Stomach smooth muscle (tissue), 2 donors: ENCODE measurements at regions not wholly inside any gene's neighbourhood (a gene's known extent, or its start where the extent isn't known, plus 50 kb on each side); places are given as distances from the start of the nearest gene placed in this dataset.
A peak's percentile ranks its signal among the peaks of the same experiment; 100 is the strongest.

Experiments
- H3K27ac ChIP-seq: one replicate; pipeline ENCODE4 v1.7.0; 2013; ENCODE audit warnings: mild to moderate bottlenecking, low read length, inconsistent platforms
- H3K27me3 ChIP-seq, 2 donors: one replicate each; pipeline ENCODE4 v1.7.0; 2013; ENCODE audit warnings: low read length in 2 of 2; ENCODE audit not compliant: insufficient read depth in 2 of 2, control insufficient read depth in 1 of 2
- H3K36me3 ChIP-seq, 2 donors: one replicate each; pipeline ENCODE4 v1.7.0; 2013; ENCODE audit warnings: low read length in 2 of 2; ENCODE audit not compliant: control insufficient read depth in 2 of 2, insufficient read depth in 2 of 2
- H3K4me1 ChIP-seq: one replicate; pipeline ENCODE4 v1.7.0; 2013; ENCODE audit warnings: low read length; ENCODE audit not compliant: control insufficient read depth, insufficient read depth
- H3K4me3 ChIP-seq, 2 donors: one replicate each; pipeline ENCODE4 v1.7.0; 2013; ENCODE audit warnings: low read length in 2 of 2
- H3K9ac ChIP-seq, 2 donors: one replicate each; pipeline ENCODE4 v1.7.0; 2013; ENCODE audit warnings: low read length in 2 of 2, mild to moderate bottlenecking in 1 of 2
- H3K9me3 ChIP-seq, 2 donors: one replicate each; pipeline ENCODE4 v1.7.0; 2013; ENCODE audit warnings: low read length in 2 of 2; ENCODE audit not compliant: control insufficient read depth in 2 of 2
- donor health status: healthy.
- donor health status: Pancreatic carcinoma.

GRCh38 chr10:44205067-44205466 lies 179.8 kb downstream of the CXCL12 start:
- no peaks in the 10 kb centered on the region for H3K27me3 ChIP-seq
- H3K9me3 ChIP-seq = no peaks in the 10 kb centered on the region
- no peak overlapping the region for H3K4me3 ChIP-seq
- H3K9ac ChIP-seq = no peak overlapping the region
- H3K36me3 ChIP-seq = no peaks in the 10 kb centered on the region
- no peaks in the 10 kb centered on the region for H3K4me1 ChIP-seq
- H3K27ac ChIP-seq = no peak overlapping the region

DNA sequence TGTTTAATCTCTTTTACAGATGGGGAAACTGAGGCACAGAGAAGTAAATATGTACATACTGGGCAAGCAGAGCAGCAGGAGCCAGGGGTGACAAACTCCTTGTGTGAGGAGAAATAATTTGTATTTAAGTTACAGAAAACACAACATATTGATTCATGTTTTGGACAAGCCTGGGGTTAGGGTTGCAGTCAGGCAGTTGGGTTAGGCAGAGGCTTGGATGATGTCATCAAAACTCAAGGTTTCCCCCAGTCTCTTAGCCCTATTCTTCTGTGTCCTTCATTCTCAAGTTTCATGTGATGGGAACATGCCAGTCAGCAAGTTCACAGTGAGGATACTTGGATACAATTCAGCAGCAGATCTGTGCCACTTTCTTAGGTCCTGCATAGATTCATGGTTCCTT lies 181.4 kb downstream of the CXCL12 start:
- no peak overlapping the region for H3K9ac ChIP-seq
- no peaks in the 10 kb centered on the region for H3K9me3 ChIP-seq
- H3K4me3 ChIP-seq = no peak overlapping the region
- peaks cover 4% of the 10 kb centered on the region for H3K4me1 ChIP-seq
- H3K36me3 ChIP-seq = no peaks in the 10 kb centered on the region
- H3K27ac ChIP-seq = no peak overlapping the region
- H3K27me3 ChIP-seq = no peaks in the 10 kb centered on the region

- no peak overlapping the region for H3K9ac ChIP-seq
- H3K27me3 ChIP-seq = no peaks in the 10 kb centered on the region
- H3K4me3 ChIP-seq = no peak overlapping the region
- H3K27ac ChIP-seq = no peak overlapping the region
- H3K4me1 ChIP-seq = peaks cover 4% of the 10 kb centered on the region
- no peaks in the 10 kb centered on the region for H3K36me3 ChIP-seq
- no peaks in the 10 kb centered on the region for H3K9me3 ChIP-seq
These were observed 181.9 kb downstream of the CXCL12 start for GRCh38 chr10:44202952-44203351.

GRCh38 chr10:44201656-44202055 lies 183.2 kb downstream of the CXCL12 start:
- peaks cover 7% of the 10 kb centered on the region for H3K4me1 ChIP-seq

GRCh38 chr10:44201011-44201410 lies 183.9 kb downstream of the CXCL12 start:
- Histone ChIP-seq H3K4me1 (peaks cover 9% of the 10 kb centered on the region), H3K36me3 (no peaks in the 10 kb centered on the region), H3K4me3 (no peak overlapping the region), H3K27me3 (no peaks in the 10 kb centered on the region), H3K27ac (no peak overlapping the region), H3K9ac (no peak overlapping the region), H3K9me3 (no peaks in the 10 kb centered on the region)

More at GRCh38 chr10:44201656-44202055, 183.2 kb downstream of the CXCL12 start:
- Histone ChIP-seq H3K9me3 (no peaks in the 10 kb centered on the region), H3K27ac (no peak overlapping the region), H3K4me3 (no peak overlapping the region), H3K36me3 (no peaks in the 10 kb centered on the region), H3K9ac (no peak overlapping the region), H3K27me3 (no peaks in the 10 kb centered on the region)

GRCh38 chr10:44199991-44200655 lies 184.8 kb downstream of the CXCL12 start:
- peaks cover 17% of the 10 kb centered on the region for H3K4me1 ChIP-seq
- no peaks in the 10 kb centered on the region for H3K36me3 ChIP-seq
- H3K9ac ChIP-seq = no peak overlapping the region
- no peaks in the 10 kb centered on the region for H3K27me3 ChIP-seq
- no peak overlapping the region for H3K4me3 ChIP-seq
- H3K9me3 ChIP-seq = no peaks in the 10 kb centered on the region
- H3K27ac ChIP-seq = no peak overlapping the region

GRCh38 chr10:44199267-44199666 lies 185.6 kb downstream of the CXCL12 start:
- Histone ChIP-seq H3K4me3 (no peak overlapping the region), H3K4me1 (peaks cover 19% of the 10 kb centered on the region), H3K9me3 (no peaks in the 10 kb centered on the region), H3K27ac (peak overlapping the region; percentile 46), H3K27me3 (no peaks in the 10 kb centered on the region), H3K36me3 (no peaks in the 10 kb centered on the region), H3K9ac (no peak overlapping the region)

DNA sequence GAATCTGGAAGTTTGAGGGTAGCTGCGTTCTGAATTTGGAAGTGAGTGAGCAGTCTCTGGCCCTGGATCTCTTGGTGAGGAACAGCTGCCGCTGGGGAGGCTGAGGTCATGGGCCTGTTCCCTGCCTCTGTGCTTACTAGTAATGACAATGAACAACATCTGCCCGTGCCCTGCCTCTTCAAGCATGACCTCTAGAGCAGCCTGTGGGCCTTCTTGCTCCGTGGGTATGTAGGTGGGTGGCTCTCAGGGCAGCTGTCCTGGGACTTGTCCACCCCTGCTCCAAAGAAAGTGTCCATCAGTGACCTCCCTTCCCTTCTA lies 186.2 kb downstream of the CXCL12 start:
- H3K9ac ChIP-seq = no peak overlapping the region
- no peaks in the 10 kb centered on the region for H3K9me3 ChIP-seq
- no peaks in the 10 kb centered on the region for H3K27me3 ChIP-seq
- H3K36me3 ChIP-seq = no peaks in the 10 kb centered on the region
- H3K4me3 ChIP-seq = no peak overlapping the region
- peak overlapping the region; percentile 46 for H3K27ac ChIP-seq
- peaks cover 19% of the 10 kb centered on the region for H3K4me1 ChIP-seq

DNA sequence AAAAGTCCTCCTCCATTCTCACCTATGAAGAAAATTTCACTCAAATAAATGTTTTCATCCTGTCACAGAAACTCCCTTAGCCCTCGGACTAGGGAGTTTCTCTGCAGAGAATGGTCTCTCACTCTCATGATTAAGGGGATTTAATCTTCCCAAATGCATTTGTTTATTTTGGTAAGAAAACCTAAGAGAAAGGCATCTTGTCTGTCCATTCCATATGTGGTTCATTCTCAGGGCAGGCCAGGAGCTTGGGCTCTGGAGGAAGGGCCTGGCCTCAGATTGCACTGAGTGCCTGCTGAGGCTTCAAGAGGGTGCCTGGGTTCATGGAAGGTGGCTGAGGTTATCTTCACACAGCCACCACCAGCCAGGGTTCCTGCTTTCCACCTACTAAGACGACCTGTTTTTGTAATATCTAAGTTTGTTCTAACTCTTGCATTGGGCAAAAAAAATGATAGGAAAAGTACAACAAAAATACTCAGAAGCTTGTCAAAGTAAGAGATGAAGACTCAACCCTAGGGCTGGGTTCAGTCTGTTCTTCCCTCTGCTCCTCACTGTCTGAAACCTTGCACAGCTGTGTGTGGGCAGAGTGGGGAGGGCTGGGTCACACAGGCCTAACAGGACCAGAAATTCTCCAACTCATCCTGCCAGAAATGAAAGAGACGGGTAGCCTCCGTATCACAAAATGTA lies 186.7 kb downstream of the CXCL12 start:
- Histone ChIP-seq H3K9me3 (no peaks in the 10 kb centered on the region), H3K4me3 (no peak overlapping the region), H3K27me3 (no peaks in the 10 kb centered on the region), H3K4me1 (peaks cover 19% of the 10 kb centered on the region), H3K27ac (no peak overlapping the region), H3K9ac (no peak overlapping the region), H3K36me3 (no peaks in the 10 kb centered on the region)

- Histone ChIP-seq H3K4me3 (no peak overlapping the region), H3K27me3 (no peaks in the 10 kb centered on the region), H3K9ac (no peak overlapping the region), H3K36me3 (no peaks in the 10 kb centered on the region), H3K4me1 (peaks cover 19% of the 10 kb centered on the region), H3K9me3 (no peaks in the 10 kb centered on the region), H3K27ac (no peak overlapping the region)
These were observed 187.3 kb downstream of the CXCL12 start for GRCh38 chr10:44197646-44198045.

DNA sequence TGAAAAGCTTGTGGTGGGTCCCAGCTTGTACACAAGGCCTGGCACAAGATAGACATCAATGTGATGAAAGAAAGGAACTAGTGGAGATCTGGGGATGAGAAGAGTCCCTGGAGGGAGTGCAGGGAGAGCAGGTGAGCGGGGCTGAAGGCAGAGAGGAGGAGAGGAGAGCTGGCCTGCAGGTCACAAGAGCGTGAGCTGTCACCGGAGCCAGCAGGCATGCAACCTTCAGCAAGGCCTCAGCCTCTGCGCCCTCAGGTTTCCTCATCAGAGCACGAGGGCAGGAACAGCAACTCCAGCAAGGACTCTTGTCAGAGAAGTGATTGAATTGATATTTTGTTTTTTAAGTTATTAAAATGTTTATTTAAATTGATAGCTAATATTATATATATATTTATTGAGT lies 188.6 kb downstream of the CXCL12 start:
- Histone ChIP-seq H3K36me3 (no peaks in the 10 kb centered on the region), H3K27me3 (no peaks in the 10 kb centered on the region), H3K9ac (no peak overlapping the region), H3K4me1 (peaks cover 19% of the 10 kb centered on the region), H3K9me3 (no peaks in the 10 kb centered on the region), H3K4me3 (no peak overlapping the region), H3K27ac (no peak overlapping the region)
